ENCODE measurements at regions not wholly inside any gene's neighbourhood (a gene's known extent, or its start where the extent isn't known, plus 50 kb on each side); places are given as distances from the start of the nearest gene placed in this dataset.

GRCh38 chr13:102461302-102461701 lies 59.5 kb upstream of the FGF14 start:
- intact Hi-C loops (cut with micrococcal nuclease), result no loop called here
- H3K4me1 Mint-ChIP-seq, result peaks cover 0 to 7% of the 10 kb centered on the region in 2 donors
- TF ChIP-seq, protein P1, sequence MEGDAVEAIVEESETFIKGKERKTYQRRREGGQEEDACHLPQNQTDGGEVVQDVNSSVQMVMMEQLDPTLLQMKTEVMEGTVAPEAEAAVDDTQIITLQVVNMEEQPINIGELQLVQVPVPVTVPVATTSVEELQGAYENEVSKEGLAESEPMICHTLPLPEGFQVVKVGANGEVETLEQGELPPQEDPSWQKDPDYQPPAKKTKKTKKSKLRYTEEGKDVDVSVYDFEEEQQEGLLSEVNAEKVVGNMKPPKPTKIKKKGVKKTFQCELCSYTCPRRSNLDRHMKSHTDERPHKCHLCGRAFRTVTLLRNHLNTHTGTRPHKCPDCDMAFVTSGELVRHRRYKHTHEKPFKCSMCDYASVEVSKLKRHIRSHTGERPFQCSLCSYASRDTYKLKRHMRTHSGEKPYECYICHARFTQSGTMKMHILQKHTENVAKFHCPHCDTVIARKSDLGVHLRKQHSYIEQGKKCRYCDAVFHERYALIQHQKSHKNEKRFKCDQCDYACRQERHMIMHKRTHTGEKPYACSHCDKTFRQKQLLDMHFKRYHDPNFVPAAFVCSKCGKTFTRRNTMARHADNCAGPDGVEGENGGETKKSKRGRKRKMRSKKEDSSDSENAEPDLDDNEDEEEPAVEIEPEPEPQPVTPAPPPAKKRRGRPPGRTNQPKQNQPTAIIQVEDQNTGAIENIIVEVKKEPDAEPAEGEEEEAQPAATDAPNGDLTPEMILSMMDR (IDR thresholded peaks at IDR 0.05), result no peak
- Histone ChIP-seq H3K27ac (ENCODE audit: low read length) (no peak overlapping the region), H3K4me3 (ENCODE audit: low read length) (no peak overlapping the region), H3K4me1 (ENCODE audit: control insufficient read depth, insufficient read depth, low read length) (no peaks in the 10 kb centered on the region), H3K36me3 (ENCODE audit: control insufficient read depth, insufficient read depth, low read length) (no peaks in the 10 kb centered on the region), H3K9me3 (ENCODE audit: control insufficient read depth, insufficient read depth, low read length) (no peaks in the 10 kb centered on the region), H3K27me3 (ENCODE audit: control insufficient read depth, insufficient read depth, low read length) (no peaks in the 10 kb centered on the region)
- DNase-seq (no peak), ATAC-seq (no peak)
- WGBS (ENCODE audit: insufficient coverage), result no CpG with 5 or more reads among the region's 1 CpG
- peaks cover 0 to 2% of the 10 kb centered on the region in 2 donors for H3K27me3 Mint-ChIP-seq (ENCODE audit: low read depth in 2 of 2)
- H3K27ac Mint-ChIP-seq, result no peak overlapping the region
- no peaks in the 10 kb centered on the region for H3K36me3 Mint-ChIP-seq
- H3K9me3 Mint-ChIP-seq, result no peaks in the 10 kb centered on the region
- no peak overlapping the region for H3K4me3 Mint-ChIP-seq

- 85% methylated on average over 7 of the region's 7 CpGs for WGBS (ENCODE audit: insufficient coverage)
- H3K4me3 ChIP-seq (ENCODE audit: low read length), result no peak overlapping the region
- H3K36me3 ChIP-seq (ENCODE audit: control insufficient read depth, insufficient read depth, low read length), result no peaks in the 10 kb centered on the region
- no peak for DNase-seq
- Mint-ChIP-seq H3K4me3 (no peak overlapping the region), H3K9me3 (no peaks in the 10 kb centered on the region), H3K27ac (no peak overlapping the region), H3K27me3 (ENCODE audit: low read depth in 2 of 2) (no peaks in the 10 kb centered on the region), H3K4me1 (peaks cover 0 to 7% of the 10 kb centered on the region in 2 donors), H3K36me3 (no peaks in the 10 kb centered on the region)
- ATAC-seq, result no peak
- no peaks in the 10 kb centered on the region for H3K9me3 ChIP-seq (ENCODE audit: control insufficient read depth, insufficient read depth, low read length)
- TF ChIP-seq, protein P1 (IDR thresholded peaks at IDR 0.05), result no peak
- no peaks in the 10 kb centered on the region for H3K4me1 ChIP-seq (ENCODE audit: control insufficient read depth, insufficient read depth, low read length)
- intact Hi-C loops (cut with micrococcal nuclease), result no loop called here
- H3K27ac ChIP-seq (ENCODE audit: low read length), result no peak overlapping the region
- H3K27me3 ChIP-seq (ENCODE audit: control insufficient read depth, insufficient read depth, low read length), result no peaks in the 10 kb centered on the region
These were observed 59.0 kb upstream of the FGF14 start for GRCh38 chr13:102460806-102461205.

GRCh38 chr13:102452836-102453235 lies 51.0 kb upstream of the FGF14 start:
- DNase-seq, result no peak
- Mint-ChIP-seq H3K27me3 (ENCODE audit: low read depth in 2 of 2) (peaks cover 0 to 3% of the 10 kb centered on the region in 2 donors), H3K36me3 (no peaks in the 10 kb centered on the region), H3K4me3 (no peak overlapping the region), H3K9me3 (no peaks in the 10 kb centered on the region), H3K27ac (no peak overlapping the region), H3K4me1 (peaks cover 0 to 7% of the 10 kb centered on the region in 2 donors)
- Histone ChIP-seq H3K27ac (ENCODE audit: low read length) (no peak overlapping the region), H3K36me3 (ENCODE audit: control insufficient read depth, insufficient read depth, low read length) (no peaks in the 10 kb centered on the region), H3K4me3 (ENCODE audit: low read length) (no peak overlapping the region), H3K9me3 (ENCODE audit: control insufficient read depth, insufficient read depth, low read length) (no peaks in the 10 kb centered on the region), H3K4me1 (ENCODE audit: control insufficient read depth, insufficient read depth, low read length) (no peaks in the 10 kb centered on the region), H3K27me3 (ENCODE audit: control insufficient read depth, insufficient read depth, low read length) (no peaks in the 10 kb centered on the region)
- 78% methylated on average over 2 of the region's 2 CpGs for WGBS (ENCODE audit: insufficient coverage)
- TF ChIP-seq, protein P1 (IDR thresholded peaks at IDR 0.05), result no peak
- intact Hi-C loops (cut with micrococcal nuclease), result loop anchor here (10.0 kb wide), 1 partner anchor 1308 kb away; no protein-coding TSS in a partner anchor
- ATAC-seq, result no peak
